RWPE2 (cell line): ENCODE measurements at regions not wholly inside any gene's neighbourhood (a gene's known extent, or its start where the extent isn't known, plus 50 kb on each side); places are given as distances from the start of the nearest gene placed in this dataset.

Experiments
- ATAC-seq: fragments of 200-7000 bp; cut with Tn5 transposase; 3 replicates; pipeline ENCODE4 v1.9.1; 2021; ENCODE audit warnings: low read depth
- DNase-seq: peaks from one replicate; pipeline ENCODE4 v3.0.0-alpha.2; 2020; ENCODE audit warnings: low spot score
- H3K27ac ChIP-seq: fragments of 450-650 bp; 2 replicates; pipeline ENCODE4 v1.5.1; 2017; ENCODE audit warnings: mild to moderate bottlenecking; ENCODE audit not compliant: poor library complexity, severe bottlenecking
- H3K27me3 ChIP-seq: fragments of 250-450 bp; sonication (Bioruptor Pico); 2 replicates; pipeline ENCODE4 v1.5.1; 2021; ENCODE audit warnings: mild to moderate bottlenecking, moderate library complexity; ENCODE audit not compliant: insufficient read depth, poor library complexity, severe bottlenecking
- H3K36me3 ChIP-seq: fragments of 250-450 bp; sonication (Bioruptor Pico); 2 replicates; pipeline ENCODE4 v1.5.1; 2020; ENCODE audit warnings: low read depth, mild to moderate bottlenecking, moderate library complexity
- H3K4me1 ChIP-seq: fragments of 250-450 bp; sonication (Bioruptor Pico); 2 replicates; pipeline ENCODE4 v1.5.1; 2021; ENCODE audit warnings: mild to moderate bottlenecking, moderate library complexity; ENCODE audit not compliant: insufficient read depth, poor library complexity, severe bottlenecking
- H3K4me3 ChIP-seq: fragments of 250-450 bp; sonication (Bioruptor Pico); 2 replicates; pipeline ENCODE4 v1.5.1; 2021; ENCODE audit warnings: mild to moderate bottlenecking, moderate library complexity; ENCODE audit not compliant: severe bottlenecking
- H3K9me3 ChIP-seq: fragments of 250-450 bp; sonication (Bioruptor Pico); 2 replicates; pipeline ENCODE4 v1.5.1; 2021; ENCODE audit warnings: mild to moderate bottlenecking, moderate library complexity; ENCODE audit not compliant: severe bottlenecking
- CTCF ChIP-seq: fragments of 450-650 bp; IDR thresholded peaks from one replicate; pipeline ENCODE4 v1.5.1; 2017; ENCODE audit warnings: mild to moderate bottlenecking, moderate library complexity; ENCODE audit not compliant: poor library complexity, severe bottlenecking

- ATAC-seq (no peak), DNase-seq (no peak)
- Histone ChIP-seq H3K4me1 (no peaks in the 10 kb centered on the region), H3K4me3 (no peak overlapping the region), H3K27me3 (no peaks in the 10 kb centered on the region), H3K9me3 (no peaks in the 10 kb centered on the region), H3K36me3 (no peaks in the 10 kb centered on the region), H3K27ac (no peak overlapping the region)
- TF ChIP-seq CTCF: no peak
Observed at GRCh38 chr18:37962316-37962966, 396.8 kb upstream of the CELF4 start.

- DNase-seq (no peak), ATAC-seq (no peak)
- H3K27me3 ChIP-seq: no peaks in the 10 kb centered on the region
- no peaks in the 10 kb centered on the region for H3K36me3 ChIP-seq
- H3K9me3 ChIP-seq: no peaks in the 10 kb centered on the region
- no peak overlapping the region for H3K4me3 ChIP-seq
- no peak for TF ChIP-seq CTCF
- H3K4me1 ChIP-seq: no peaks in the 10 kb centered on the region
- H3K27ac ChIP-seq: no peak overlapping the region
Observed at GRCh38 chr18:37958499-37958898, 392.9 kb upstream of the CELF4 start.

DNA sequence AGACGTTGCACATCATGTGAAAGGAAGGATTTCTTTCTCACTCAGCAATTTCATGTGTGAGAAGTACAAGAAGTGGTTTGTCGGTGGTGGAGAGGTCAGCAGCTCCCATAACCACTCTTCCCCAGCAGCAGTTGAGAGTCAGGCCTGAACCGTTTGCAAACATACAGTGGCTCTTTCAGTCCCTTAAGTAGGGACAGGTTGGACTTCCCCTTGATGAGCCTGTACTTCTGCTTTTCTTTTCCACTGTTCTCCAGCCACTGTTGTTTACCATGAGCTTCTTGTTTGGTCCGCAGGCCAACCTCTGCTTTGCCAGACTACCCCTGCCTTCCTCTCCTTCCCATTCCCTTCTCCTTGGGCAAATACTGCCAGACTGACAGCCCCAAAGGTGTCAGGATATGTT is 391.3 kb upstream of the CELF4 start:
- no peaks in the 10 kb centered on the region for H3K27me3 ChIP-seq
- no peak for ATAC-seq
- H3K27ac ChIP-seq: no peak overlapping the region
- no peaks in the 10 kb centered on the region for H3K36me3 ChIP-seq
- no peak for TF ChIP-seq CTCF
- no peak for DNase-seq
- H3K4me3 ChIP-seq: no peak overlapping the region
- no peaks in the 10 kb centered on the region for H3K4me1 ChIP-seq
- peaks cover 5% of the 10 kb centered on the region for H3K9me3 ChIP-seq

GRCh38 chr18:37956020-37956419 is 390.4 kb upstream of the CELF4 start:
- DNase-seq (no peak), ATAC-seq (no peak)
- no peak for TF ChIP-seq CTCF

DNA sequence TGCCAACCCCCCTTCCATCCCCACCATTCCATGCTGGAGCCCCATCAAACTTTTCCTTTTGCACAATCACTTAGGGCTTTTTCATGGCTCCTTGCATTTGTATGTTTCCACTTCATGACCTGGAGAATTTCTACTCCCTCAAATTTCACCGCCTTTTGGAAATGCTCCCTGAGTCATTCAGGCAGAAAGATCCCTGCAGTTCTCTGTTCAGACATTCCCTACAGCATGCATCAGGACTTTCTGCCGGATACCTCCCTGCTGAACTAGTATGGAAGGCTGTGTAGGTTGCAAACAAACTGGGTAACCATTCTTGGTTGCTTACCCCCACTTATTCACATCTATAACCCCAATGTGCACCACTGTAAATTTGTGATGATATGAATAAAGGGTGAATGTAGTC is 389.6 kb upstream of the CELF4 start:
- Histone ChIP-seq H3K36me3 (no peaks in the 10 kb centered on the region), H3K27me3 (no peaks in the 10 kb centered on the region), H3K9me3 (peaks cover 5% of the 10 kb centered on the region), H3K4me3 (no peak overlapping the region), H3K27ac (no peak overlapping the region), H3K4me1 (no peaks in the 10 kb centered on the region)
- no peak for DNase-seq
- no peak for TF ChIP-seq CTCF
- no peak for ATAC-seq

More at GRCh38 chr18:37956020-37956419, 390.4 kb upstream of the CELF4 start:
- no peaks in the 10 kb centered on the region for H3K27me3 ChIP-seq
- no peak overlapping the region for H3K4me3 ChIP-seq
- H3K27ac ChIP-seq: no peak overlapping the region
- H3K36me3 ChIP-seq: no peaks in the 10 kb centered on the region
- H3K9me3 ChIP-seq: peaks cover 5% of the 10 kb centered on the region
- H3K4me1 ChIP-seq: no peaks in the 10 kb centered on the region
